Astrocyte (in vitro differentiated cells and primary cell): ENCODE measurements at regions not wholly inside any gene's neighbourhood (a gene's known extent, or its start where the extent isn't known, plus 50 kb on each side); places are given as distances from the start of the nearest gene placed in this dataset.

Experiments
- EZH2 ChIP-seq: IDR thresholded peaks from 2 replicates; pipeline ENCODE4 v1.6.1; 2012; ENCODE audit warnings: mild to moderate bottlenecking, low read length, inconsistent platforms; ENCODE audit not compliant: insufficient read depth
- TF ChIP-seq, protein P1 (sequence below): IDR thresholded peaks from 2 replicates; pipeline ENCODE4 v1.5.1; 2011; ENCODE audit warnings: low read depth, mild to moderate bottlenecking, inconsistent platforms, low read length, moderate library complexity; ENCODE audit not compliant: insufficient read depth

DNA sequence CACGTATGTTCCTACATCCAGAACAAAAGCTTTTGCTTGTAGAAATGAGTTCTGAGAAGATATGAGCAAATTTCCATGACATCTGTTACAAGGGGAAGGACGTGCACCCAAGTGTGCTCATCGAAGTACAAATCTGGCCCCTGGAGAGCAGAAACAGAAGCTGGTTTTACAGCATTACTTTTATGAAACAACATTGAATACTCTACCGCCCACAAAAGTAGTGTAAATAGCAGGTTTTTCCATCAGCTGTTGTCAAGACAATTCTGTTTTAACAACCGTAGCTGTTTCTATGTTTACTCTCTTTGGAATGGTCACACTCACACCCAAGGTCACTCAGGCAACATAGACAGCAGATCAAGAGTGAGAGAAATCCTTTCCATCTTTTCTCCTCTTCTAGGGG, 114.2 kb upstream of the SSTR4 start:
- TF ChIP-seq, protein P1, sequence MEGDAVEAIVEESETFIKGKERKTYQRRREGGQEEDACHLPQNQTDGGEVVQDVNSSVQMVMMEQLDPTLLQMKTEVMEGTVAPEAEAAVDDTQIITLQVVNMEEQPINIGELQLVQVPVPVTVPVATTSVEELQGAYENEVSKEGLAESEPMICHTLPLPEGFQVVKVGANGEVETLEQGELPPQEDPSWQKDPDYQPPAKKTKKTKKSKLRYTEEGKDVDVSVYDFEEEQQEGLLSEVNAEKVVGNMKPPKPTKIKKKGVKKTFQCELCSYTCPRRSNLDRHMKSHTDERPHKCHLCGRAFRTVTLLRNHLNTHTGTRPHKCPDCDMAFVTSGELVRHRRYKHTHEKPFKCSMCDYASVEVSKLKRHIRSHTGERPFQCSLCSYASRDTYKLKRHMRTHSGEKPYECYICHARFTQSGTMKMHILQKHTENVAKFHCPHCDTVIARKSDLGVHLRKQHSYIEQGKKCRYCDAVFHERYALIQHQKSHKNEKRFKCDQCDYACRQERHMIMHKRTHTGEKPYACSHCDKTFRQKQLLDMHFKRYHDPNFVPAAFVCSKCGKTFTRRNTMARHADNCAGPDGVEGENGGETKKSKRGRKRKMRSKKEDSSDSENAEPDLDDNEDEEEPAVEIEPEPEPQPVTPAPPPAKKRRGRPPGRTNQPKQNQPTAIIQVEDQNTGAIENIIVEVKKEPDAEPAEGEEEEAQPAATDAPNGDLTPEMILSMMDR, result no peak
- TF ChIP-seq EZH2, result no peak
